ENCODE measurements at regions not wholly inside any gene's neighbourhood (a gene's known extent, or its start where the extent isn't known, plus 50 kb on each side); places are given as distances from the start of the nearest gene placed in this dataset.

- TF ChIP-seq CTCF (IDR thresholded peaks at IDR 0.05; ENCODE audit: low read depth, low read length, poor library complexity, severe bottlenecking) = no peak
- no peak for TF ChIP-seq EZH2phosphoT487 (IDR thresholded peaks at IDR 0.05; ENCODE audit: borderline replicate concordance, low read length)
Observed at GRCh38 chr11:112541140-112542046, 280.7 kb upstream of the PLET1 start.

Data from DOHH2 (cell line).